Astrocyte (in vitro differentiated cells and primary cell): ENCODE measurements at regions not wholly inside any gene's neighbourhood (a gene's known extent, or its start where the extent isn't known, plus 50 kb on each side); places are given as distances from the start of the nearest gene placed in this dataset.

ENCODE experiments used
- CTCF ChIP-seq: IDR thresholded peaks from 2 replicates; pipeline ENCODE4 v1.5.1; 2011; ENCODE audit warnings: low read depth, mild to moderate bottlenecking, inconsistent platforms, low read length, moderate library complexity; ENCODE audit not compliant: insufficient read depth
- EZH2 ChIP-seq: IDR thresholded peaks from 2 replicates; pipeline ENCODE4 v1.6.1; 2012; ENCODE audit warnings: mild to moderate bottlenecking, low read length, inconsistent platforms; ENCODE audit not compliant: insufficient read depth

GRCh38 chr17:15157051-15157450 is 108.1 kb downstream of the PMP22 start:
- TF ChIP-seq CTCF: no peak
- TF ChIP-seq EZH2: no peak
